SHP77 treated with DMSO at 0.1 percent for 48 hours (cell line): ENCODE measurements at regions not wholly inside any gene's neighbourhood (a gene's known extent, or its start where the extent isn't known, plus 50 kb on each side); places are given as distances from the start of the nearest gene placed in this dataset.
"Not testable (repeated sequence)": the region's sequence is repeated elsewhere in the genome, so short reads cannot be mapped to it uniquely, and the experiment has no call there.

Source experiments
- DNase-seq: peaks from one replicate; lab custom pipeline; 2025; lab: John Stamatoyannopoulos, UW

DNA sequence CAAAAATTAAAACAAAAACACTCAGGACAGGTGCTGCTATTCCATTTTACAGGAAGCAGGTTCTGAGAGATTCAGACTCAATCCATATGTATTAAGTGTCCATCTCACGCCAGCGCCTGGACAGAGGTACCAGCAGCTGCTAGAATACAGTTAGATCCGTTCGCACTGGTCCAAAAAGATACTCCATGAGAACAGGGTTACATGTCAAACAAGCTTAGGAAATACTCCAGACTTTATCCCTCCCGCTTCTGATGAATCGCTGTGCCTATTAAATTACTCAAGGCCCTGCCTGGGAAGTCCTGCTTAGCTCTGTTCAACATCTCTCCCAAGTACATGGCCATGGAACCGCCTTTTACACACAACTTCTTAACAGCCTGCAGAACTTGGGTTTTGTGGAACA is 50.2 kb upstream of the SLC35C1 start:
- DNase-seq: no peak

DNA sequence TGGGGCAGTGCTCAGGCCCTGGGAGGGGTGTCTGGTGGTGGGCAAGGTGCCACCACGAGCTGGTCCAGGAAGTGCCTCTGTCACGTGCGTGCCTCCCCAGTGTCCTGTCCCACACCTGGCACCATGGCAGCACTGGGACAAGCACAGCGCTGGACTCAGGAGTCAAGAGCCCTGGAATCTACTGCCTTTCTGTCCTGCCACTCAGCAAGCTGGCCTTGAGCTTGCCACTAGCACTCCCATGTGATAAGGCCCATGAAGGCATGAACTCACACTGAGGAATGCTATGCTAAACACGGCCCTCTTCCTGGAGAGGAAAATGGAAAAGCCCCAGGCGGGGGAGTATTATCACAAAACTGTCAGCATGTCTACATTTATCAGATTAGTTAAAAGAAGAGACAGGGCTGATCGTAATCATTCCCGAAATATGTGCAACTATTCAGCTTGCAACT is 50.7 kb upstream of the SLC35C1 start:
- no peak for DNase-seq

DNA sequence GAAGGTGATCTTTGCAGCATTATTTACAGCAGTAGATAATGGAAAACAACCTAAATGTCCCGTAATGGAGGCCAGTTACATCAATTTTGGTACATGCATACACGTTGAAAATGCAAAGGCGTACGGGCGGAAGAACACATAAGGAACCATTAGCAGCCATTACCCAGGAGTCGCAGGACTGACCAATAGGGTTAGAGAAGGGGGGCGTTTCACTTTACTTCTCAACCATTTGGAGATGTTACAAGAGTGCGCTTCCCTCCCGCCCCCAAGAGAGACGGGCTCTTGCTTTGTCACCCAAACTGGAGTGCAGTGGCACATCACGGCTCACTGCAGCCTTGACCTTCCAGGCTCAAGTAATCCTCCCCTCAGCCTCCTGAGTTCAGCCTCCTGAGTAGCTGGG is 52.8 kb upstream of the SLC35C1 start:
- DNase-seq: no peak

DNA sequence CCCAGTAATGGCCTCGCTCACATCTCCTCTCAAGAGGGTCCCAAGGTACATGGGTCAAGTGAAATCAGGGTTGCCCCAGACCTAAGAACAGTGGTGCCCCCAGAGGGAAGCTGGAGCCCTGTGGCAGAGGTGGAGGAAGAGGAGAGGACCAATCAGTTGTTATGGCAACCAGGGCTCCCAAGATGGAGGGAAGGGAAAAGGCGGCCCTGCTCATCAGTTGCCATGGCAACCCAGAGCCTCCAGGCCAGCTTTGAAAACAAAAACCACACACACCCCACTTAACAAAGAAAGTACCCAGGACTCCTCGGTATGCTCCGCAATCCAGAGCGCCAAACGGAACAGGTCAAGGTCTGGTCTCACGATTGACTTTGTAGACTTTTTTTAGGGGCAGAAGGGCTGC is 53.5 kb upstream of the SLC35C1 start:
- no peak for DNase-seq

DNA sequence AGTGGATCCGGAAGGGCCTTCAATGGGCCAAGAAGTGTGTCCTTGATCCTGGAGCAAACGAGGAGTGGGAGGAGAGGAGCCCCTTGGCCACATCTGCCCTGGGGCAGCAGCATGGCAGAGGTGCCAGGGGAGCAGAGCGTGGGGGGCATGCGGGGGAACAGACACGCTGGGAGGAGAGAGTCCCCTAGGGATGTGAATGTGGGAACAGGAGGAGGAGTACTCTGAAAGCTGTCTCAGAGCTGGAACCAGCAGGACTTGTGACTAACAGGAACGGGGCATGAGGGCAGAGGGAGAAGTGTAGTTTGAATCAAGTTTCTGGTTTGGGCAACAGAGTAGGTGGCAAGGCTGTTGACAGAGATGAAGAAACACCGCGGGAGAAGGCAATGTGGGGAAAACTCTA is 54.5 kb upstream of the SLC35C1 start:
- no peak for DNase-seq

DNA sequence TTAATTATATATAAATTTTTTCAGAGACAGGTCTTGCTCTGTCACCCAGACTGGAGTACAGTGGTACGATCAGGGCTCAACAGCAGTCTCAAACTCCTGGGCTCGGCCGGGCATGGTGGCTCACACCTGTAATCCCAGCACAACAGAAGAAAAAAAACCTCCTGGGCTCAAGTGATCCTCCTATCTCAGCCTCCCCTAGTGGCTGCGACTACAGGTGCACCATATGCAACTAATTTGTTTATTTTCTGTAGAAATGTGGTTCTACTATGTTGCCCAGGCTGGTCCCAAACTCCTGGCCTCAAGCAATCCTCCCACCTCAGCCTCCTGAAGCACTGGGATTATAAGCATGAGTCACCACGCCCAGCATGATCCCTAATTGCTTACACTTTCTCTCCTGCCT is 56.1 kb upstream of the SLC35C1 start:
- no peak for DNase-seq

DNA sequence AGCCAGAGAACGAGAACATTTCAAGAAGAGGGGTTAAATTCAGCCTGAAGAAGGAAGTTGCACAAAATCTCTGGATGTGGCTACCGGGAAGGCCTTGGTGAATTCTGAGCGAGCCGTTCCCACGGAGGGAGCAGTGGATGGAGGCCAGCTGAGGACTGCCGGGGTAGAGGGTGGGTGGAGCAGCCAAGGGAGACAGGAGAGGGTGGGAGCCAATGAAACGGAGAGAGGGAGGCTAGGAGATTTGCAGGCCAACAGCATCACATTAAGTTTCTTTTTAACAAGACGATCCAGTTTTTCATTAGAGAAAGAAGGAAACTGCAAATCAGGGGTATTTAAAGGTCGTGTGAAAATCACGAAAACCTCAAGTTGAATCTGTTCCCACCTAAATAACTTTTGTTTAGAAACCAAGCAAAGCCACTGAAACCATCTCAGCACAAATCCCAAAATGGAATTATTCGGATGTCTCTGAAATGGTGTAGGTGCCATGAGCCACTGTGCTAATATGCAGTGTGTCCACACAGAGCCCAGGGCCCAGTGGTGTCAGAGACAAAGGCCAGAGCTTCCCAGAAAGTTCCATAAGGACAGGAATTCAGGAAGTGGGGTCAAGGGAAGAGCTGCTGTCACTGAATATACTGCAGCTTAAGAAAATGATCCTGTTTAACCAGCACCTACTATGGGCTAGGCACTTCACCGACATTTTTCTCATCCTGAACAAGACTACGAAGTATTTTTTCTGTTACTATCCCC is 59.7 kb upstream of the SLC35C1 start:
- DNase-seq: no peak

DNA sequence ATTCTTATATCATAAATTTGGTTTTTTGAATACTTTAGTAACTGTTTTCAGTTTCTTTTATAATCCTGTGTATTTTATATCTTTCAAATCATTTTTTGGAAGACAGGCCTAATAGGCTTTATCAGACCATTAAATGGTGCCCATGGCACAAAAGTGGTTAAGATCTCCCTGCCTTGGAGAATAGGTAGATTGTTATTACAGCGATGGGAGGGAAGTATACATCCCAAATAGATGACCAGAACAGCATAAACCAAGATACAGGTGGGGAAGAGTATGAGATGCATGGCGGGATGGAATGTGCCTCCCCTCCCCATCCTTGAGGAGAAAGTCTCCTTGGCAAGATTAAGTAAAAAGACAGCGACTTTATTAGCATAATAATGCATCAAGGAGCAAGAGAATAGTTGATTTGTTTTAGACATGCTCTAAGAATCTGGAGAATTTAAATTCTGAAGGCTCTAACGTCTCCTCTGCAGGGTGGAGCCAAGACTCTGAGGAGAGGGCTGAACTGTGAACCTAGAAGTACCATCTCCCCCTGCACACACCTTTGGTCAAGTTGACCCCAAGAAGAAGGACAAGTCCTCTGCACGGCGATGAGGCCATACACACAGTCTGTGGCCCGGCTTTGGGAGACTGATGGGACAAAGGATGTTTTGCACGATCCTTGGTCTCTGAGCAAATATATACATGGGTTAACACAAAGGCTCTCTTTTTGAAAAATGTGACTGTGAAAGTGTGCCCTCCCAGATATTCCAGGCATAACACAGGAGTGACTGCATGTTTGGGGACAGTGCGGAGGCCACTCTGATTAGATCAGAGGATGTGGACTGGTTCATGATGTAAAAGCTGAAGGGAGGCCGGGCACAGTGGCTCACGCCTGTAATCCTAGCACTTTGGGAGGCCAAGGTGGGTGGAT is 61.1 kb upstream of the SLC35C1 start:
- no peak for DNase-seq

DNA sequence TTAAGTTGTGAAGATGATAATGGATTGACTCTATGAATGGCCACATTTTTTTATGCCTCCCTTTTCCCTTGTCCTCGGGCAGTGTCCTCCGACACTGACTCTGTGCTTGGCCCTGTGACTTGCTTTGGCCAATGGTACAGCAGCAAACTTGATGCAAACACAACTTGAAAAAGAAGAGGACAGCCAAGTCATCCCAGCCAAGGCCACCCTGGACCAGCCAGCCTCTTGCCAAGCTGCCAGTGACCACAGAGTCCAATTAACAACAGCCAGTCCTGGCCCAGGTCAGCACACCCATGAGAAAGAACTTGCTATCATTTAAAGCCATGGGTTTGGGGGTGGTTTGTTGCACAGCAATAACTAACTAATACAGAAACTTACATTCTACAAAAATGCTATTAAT is 63.4 kb upstream of the SLC35C1 start:
- no peak for DNase-seq

DNA sequence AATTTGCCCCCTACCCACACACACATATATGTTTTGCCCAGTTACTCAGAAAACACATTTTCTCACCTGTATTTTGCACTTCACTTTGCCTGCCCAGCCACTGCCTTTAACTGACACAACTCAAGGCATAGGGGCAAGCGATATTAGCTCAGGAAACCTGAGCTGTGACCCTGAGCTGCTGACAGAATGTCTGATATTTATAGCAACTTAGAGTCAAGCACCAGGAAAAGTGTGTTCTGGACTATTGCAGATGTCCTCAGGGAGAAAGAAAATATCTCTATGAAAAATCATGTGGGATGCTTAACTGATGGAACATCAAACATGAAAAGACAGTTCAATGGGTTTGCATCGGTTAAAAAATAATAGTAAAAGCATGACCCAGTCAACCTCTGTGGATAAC is 63.9 kb upstream of the SLC35C1 start:
- no peak for DNase-seq

DNA sequence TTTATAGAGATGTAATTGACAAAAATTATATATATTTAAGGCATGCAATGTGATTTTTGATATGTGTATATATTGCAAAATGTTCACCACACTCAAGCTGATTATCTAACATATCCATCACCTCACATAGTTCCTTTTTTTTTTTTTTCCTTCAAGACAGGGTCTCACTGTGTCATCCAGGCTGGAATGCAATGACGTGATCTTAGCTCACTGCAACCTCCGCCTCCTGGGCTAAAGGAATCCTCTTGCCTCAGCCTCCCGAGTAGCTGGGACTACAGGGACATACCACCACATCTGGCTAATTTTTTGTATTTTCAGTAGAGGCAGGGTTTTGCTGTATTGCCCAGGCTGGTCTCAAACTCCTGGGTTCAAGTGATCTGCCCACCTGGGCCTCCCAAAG is 65.1 kb upstream of the SLC35C1 start:
- DNase-seq: no peak

DNA sequence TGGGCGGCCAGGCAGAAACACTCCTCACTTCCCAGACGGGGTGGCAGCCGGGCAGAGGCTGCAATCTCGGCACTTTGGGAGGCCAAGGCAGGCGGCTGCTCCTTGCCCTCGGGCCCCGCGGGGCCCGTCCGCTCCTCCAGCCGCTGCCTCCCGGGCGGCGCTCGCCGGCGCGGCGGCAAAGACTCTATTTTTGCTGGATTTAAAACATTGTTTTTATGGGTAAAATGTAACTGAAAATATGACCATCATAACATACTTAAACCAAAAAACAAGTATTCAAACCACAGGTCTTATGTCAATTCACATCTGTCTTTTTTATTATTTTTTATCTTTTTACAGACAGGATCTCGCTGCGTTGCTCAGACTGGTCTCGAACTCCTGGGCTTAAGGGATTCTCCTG is 65.9 kb upstream of the SLC35C1 start:
- not testable (repeated sequence) for DNase-seq

DNA sequence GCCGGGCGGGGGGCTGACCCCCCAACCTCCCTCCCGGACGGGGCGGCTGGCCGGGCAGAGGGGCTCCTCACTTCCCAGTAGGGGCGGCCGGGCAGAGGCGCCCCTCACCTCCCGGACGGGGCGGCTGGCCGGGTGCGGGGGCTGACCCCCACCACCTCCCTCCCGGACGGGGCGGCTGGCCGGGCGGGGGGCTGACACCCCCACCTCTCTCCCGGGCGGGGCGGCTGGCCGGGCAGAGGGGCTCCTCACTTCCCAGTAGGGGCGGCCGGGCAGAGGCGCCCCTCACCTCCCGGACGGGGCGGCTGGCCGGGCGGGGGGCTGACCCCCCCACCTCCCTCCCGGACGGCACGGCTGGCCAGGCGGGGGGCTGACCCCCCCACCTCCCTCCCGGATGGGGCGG is 66.8 kb upstream of the SLC35C1 start:
- not testable (repeated sequence) for DNase-seq

DNA sequence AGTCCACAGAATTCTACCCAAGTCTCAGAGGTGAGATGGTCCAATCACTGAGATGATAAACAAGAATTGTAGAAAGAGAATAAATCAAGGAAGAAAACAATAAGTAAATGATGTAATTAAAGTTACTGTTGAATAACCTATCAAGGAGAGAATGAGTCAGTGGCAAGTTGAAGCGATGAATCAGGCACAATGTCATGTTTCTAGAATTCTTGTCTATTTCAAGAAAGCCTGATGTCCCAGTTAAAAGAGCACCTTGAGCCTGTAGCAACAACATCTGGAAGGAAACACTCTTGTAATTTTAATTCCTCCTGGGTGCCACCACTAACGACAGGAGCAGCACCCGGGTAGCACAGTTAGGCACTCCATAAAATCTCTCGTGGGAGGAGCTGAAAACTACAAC is 67.9 kb upstream of the SLC35C1 start:
- DNase-seq: no peak

DNA sequence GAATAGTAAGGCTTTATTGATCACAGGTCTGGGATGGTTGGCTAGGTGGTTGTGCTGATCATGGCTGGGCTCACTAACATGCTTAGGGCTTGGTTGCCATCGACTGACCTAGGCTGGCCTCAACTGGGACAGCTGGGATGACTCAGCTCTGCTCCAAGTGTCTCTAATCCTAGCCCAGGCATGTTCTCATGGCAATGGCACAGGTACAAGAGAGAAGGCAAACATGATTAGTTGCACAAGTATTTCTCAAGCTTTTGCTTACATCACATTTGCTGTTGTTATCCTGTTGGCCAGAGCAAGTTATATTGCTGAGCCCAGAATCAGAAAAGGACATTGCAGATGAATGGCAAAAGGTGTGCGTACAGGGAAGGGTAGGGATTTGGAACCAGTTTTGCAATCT is 68.5 kb upstream of the SLC35C1 start:
- DNase-seq: peak; percentile 29

DNA sequence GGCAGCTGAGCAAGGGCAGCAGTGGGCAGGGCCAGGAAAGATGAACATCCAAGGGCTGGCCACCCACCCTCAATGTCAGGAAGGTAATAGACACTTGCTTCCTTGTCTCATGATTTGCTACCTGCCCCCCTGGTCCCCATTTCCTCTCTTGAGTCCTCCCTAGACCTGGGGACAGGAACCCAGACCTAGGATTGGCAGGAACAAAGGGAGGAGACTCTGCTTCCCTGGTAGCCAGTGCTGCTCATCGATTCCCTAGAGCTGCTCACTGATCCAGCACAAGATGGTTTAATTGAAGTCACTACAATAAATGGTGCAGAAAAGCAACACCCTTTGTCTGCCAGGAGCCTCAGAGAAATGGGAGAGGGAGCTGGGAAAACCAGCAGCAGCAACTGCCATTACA is 67.8 kb upstream of the CHST1 start:
- DNase-seq: no peak

DNA sequence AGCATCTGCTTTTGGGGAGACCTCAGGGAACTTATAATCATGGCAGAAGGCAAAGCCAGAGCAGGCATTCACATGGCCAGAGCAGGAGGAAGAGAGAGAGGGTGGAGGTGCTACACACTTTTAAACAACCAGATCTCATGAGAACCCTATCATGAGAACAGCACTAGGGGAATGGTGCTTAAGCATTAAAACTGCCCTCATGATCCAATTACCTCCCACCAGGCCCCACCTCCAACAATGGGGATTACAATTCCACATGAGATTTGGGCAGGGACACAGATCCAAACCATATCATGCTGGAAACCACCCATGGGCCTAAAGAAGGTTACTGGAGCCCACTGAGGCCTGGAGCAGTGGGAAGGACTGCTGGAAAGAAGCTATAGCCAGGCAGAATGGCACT is 66.9 kb upstream of the CHST1 start:
- no peak for DNase-seq

DNA sequence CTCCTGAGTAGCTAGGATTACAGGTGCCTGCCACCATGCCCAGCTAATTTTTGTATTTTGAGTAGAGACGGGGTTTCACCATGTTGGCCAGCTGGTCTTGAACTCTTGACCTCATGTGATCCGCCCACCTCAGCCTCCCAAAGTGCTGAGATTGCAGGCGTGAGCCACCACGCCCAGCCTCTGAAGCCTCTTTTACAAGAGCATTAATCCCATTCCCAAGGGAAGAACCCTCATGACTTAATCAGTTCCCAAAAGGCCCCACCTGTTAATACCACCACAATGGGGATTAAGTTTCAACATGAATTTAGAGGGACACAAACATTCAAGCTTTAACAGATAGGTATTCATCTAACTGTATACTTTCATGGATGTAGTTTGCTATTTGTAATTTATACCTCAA is 65.7 kb upstream of the CHST1 start:
- DNase-seq: not testable (repeated sequence)

DNA sequence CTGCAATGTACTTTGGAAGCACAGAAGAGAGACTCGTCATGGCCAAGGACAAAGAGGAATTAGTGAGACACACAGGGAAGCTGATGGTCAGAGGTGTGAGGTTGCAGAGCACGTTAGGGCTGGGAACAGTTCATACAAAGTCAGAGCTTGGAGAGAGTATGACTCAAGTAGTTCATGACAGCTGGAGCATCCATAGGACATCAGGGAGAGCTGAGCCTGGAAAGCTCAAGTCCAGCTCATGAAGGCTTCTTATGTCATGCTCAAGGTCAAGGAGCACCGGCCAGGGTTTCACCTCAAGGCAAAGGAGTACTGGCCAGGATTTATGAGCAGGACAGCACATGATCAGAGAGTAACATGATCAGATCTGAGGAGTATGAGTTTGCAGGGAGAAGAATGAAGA is 64.6 kb upstream of the CHST1 start:
- no peak for DNase-seq

DNA sequence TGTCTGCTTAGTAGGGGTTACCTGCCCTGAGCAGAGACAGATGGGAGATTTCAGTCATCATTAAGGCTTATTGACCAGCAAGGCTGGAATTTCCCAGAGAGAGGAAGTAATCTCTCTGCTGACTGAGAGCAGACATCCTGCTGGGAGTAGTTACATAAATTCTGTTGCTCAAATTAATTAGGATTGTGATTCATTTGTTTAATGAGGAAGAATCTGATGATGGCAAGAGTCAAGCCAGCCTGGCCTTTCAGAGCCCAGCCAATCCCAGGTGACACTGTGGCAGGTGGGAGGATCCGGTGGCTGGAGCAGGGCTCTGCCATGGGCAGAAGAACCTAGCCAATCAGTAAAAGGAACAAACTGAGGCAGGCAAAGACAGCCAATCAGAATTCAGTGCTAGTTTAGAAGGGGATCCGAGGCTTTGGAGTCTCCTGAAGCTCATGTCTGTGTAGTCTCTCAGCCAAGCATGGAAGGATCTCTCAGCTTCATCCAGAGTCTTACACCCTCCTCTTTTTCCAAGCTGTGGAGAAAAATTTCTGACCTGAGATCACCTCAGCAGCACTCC is 61.2 kb upstream of the CHST1 start:
- no peak for DNase-seq

DNA sequence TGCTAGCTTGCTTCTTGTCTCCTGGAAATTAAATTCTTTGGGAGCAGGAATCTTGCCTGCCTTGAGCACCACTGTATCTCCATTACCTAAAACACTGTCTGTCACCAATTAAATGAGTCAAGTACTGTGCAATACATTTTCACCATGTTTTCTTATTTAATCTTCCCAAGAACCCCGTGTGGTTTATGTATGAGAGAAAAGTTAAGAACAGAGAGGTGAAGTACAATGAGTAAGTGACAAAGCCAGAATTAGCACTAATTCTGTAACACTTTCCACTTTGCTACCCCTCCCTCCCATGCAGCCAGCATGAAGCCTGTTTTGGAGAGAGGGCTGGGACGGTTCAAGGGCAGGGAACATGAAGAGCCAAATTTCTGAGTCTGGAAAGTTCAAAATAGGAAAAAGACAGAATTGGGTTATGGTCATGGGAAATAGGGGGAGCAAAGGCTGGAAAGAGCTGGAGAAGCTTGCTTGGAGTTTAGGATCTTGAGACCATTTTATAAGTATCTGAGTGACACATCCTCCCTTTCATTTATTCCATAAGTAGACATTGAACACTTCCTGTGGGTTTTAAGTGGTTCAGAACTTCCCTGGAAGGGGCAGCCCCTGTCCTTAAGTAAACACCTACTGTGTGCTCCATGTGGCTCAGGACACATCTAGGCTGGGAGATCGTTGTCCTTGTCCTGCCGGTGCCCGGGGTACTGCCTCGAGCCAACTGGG is 60.5 kb upstream of the CHST1 start:
- DNase-seq: no peak

DNA sequence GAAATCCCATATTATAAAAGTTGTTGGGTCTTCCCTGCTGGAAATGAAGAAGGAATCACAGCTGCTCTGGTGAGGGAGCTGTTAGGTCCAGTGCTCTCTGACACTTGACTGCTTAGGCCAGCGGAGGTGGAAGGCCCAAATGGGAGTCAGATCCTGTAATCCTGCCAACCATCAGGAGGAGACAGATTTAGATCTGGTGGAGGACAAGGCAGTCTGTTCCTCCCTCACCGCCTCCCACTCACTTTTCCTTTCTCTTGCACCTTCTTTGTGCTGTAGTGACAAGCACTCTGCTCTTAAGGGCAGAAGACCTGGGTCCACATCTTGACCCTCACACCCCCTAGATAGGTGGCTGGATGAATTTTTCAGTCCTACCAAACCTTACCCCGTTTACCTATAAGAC is 59.7 kb upstream of the CHST1 start:
- no peak for DNase-seq
